DMS53 (cell line): ENCODE measurements at regions not wholly inside any gene's neighbourhood (a gene's known extent, or its start where the extent isn't known, plus 50 kb on each side); places are given as distances from the start of the nearest gene placed in this dataset.
A peak's percentile ranks its signal among the peaks of the same experiment; 100 is the strongest.

Source experiments
- DNase-seq: peaks from one replicate; lab custom pipeline; 2025; lab: John Stamatoyannopoulos, UW

DNA sequence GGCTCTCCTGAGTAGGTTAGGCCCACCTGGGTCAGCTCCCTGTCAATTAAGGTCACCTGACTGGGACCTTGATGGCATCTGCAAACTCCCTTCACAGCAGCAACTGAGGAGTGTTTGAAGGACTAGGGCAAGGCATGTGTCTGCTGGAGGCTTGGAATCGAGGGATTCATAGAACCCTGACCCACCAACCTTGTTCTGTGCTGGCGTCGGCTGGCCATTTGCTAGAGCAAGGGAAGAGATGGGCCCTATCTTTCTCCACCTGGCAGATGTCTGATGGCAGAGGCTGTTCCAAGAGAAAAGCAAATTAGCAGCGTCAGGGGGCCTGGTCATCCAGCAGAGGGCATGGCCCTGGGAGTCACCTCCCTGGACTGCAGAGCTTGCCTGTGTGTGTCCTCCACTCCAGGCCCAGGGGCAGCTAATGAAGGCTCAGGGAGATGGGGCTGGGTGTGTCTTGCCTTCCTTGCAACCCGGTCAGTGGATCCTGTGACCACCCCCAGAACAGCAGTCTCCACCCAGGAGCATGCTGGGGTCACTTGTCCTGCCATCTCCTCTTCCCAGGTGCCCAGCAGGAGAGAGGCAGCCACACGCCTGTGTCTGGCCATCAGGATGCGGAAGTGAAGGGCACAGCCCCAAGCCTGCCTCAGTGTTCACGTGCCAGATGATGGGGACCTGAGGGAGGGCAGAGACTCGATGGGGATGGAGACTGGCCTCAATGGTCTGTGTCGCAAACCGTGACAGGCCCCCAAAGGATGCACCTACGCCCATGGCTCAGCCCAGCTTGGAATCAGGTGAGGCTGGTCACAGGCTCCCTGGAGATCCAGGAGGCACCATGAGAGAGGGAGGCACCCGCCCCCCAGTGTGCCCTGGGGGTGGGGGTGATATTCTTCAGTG lies 53.9 kb downstream of the BARX1 start:
- DNase-seq, result no peak

DNA sequence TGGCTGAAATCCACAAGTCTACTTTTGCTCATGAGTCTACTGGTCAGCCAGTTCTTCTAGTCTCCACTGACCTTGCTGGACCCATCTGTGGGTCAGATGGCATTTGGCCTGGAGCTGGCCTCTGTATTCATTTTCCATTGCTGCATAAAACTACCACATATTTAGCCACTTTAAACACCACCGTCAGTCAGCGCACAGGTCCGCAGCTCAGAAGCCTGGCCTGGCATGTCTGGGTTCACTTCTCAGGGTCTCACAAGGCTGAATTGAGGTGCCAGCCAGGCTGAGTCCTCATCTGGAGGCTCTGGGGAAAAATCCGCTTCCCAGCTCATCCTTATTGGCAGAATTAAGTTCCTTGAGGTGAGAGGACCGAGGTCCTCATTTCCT lies 54.7 kb downstream of the BARX1 start:
- DNase-seq, result no peak

DNA sequence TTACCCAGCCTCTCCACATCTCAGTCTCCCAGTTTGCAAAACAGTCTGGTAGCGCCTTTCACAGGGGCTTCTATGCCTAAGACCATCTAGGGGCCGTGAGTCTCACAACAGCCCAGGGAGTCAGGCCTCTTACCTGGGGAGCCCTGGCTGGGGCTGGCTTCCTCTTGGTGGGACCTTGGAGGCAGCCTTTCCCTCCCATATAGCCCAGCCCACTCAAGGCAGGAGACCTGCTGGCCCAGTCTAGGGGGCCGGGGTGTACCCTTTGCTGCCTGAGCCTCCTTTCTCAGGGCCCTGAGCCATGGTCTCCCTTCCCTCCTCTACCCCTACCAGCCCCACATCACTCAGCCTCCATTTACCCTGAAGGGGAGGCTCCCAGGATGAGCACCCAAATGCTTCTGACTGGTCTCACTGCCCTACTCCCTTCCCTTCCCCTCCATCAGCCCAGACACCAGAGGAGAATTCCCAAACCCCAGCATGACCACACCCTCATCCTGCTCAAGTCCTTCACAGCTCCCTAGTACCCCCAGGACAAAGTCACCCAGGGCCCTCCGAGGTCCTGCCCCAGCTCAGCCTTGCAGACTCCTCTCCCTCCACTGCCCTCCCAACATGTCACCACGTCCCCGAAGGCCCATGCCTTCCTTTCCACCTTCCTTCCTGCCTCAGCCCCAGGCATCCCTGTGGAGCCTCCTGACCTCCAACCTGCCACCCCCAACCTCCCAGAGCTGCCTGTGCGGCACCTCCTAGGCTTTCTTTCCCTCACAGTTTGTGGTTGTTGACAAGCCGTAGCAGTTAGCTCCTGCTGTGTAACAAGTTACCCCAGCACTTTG lies 55.3 kb downstream of the BARX1 start:
- DNase-seq, result no peak

DNA sequence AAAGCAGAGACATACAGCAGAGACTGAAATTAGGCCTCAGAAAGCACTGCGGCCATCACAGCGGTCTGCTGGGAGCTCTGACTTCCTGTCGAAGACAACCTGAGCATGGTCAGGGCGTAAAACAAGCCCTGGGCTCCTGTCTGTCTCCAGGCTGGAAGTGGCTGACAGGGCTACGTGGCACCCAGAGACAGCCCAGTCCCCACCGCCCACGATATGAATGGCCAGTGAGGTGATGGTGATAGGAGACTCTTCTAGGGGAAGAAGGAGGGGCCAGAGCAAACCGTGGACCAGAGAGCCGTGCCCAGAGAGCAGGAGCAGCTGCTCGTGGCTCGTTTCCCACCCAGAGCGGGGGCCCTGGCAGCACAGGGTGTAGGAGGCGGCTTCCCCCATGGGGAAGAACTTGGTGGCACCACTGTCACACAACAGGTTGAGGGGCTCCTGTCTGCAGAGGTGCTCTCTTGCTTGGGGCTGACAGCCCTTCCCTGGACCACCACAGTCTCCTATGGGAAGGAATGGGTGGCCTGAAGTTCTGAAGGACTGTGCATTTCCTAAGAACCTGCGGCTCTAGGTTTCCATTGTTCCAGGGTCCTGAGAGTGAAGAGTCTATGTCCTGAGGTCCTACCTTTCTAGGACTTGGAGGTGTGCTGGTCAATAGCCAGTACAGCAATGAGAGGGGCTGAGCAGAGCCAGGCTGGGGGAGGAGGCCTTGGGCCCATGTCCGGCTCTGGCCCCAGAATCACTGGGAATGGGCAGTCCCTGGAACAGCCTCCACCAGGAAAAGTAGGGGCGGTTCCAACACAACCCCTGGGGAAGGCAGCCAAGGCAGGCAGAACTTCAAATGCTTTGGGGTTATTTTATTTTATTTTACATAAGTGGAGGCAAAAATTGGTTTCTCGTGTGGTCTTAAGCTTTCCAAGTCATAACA lies 56.4 kb downstream of the BARX1 start:
- DNase-seq, result no peak

DNA sequence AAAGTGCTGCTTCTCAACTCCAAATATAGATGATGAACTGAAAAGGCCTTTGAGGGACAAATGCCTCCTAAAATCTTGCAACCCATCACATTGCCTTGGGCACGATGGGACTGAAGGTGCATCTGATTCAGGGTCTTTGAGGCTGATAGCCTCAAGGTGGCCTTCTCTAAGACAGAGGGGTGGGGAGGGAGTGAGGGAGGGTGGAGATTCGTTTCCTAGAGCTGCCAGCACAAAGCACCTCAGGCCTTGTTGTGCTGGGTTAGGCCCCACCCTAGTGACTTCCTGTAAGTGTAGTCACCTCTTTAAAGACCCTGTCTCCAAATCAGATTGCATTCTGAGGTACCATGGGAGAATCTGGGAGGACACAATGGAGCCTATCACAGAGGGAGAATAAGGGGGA lies 57.1 kb downstream of the BARX1 start:
- no peak for DNase-seq

DNA sequence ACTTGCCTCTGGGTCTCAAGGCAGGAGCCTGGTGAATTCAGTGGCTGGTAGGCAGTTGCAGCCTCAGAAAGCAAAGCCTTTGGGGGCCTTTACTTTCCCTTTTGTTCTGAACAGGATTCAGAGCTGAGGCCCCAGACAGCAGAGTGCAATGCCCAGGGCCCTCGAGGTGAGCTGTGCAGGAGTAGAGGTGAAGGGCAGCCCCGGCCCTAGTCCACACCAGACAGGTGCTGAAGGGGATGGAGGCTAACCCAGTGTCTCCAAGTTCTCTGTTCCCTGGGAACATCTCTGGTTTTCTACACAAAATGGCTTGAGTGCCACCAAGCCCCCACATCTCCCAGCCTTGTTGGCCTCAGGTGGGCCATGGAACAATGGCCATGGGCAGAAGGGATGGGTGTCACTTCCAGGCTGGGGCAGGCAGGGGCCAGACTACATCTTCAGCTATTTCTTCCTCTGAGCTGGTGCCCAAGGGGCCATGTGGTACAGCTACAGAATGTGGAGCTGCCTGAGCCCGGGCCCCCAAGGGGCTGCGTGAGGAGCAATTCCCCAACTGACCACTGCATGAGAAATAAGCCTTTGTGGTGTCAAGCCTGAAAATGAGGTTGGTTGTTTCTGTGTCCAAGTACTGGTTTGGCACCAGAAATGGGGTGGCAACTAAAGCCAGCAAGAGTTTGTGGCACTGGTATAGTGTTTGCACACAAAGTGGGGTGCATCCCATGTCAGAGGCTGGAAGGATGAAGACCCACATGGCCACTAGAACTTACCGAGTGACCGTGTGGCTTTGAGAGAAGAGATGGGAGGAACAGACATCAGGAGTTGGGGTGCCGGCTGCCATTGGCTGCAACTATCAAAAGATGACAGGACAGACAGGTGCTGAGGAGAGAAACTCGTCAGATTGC lies 57.8 kb downstream of the BARX1 start:
- no peak for DNase-seq

DNA sequence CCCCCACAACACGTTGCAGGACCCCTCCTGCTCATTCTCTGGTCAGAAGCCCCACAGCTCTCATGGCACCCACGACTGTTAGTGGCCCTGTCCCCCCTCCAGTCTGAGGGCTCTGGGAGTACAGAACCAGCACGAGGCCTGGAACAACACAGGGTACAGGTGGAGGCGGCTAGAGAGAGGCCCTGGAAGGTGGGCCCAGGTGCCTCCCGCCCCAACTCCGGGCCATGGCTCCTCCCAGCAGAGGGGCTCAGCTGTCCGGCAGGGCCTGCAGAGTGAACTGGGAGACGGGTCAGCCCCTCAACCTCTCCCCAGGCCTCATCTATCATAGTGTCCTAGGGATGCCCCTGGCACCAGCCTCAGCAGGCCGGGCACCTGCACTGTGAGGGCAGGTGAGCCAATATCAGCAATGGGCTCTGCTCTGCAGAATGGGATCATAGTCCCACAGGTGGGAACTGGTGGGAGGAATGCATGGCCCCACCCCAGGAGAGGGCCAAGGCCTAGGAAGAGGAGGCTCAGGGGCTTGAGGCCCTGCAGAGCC lies 58.6 kb downstream of the BARX1 start:
- DNase-seq, result no peak

DNA sequence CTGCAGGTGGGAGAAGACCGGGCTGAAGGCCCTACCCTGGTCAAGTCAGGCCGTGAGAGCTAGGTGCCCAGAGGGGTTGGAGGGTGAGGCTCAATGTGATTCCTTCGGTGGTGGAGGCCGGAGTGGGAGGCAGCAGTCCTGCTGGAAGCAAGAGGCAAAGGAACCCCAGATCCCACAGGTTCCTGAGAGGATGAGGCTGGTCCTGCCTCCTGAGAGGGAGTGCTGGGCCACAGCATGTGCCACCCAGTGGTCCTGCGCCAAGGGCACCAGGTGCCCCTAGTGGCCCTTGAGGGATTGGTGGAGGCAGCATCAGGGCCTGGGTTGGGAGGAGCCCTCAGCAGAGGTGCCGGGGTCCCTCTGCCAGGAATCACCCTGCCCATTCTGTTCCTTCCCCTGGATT lies 59.1 kb downstream of the BARX1 start:
- DNase-seq, result no peak

DNA sequence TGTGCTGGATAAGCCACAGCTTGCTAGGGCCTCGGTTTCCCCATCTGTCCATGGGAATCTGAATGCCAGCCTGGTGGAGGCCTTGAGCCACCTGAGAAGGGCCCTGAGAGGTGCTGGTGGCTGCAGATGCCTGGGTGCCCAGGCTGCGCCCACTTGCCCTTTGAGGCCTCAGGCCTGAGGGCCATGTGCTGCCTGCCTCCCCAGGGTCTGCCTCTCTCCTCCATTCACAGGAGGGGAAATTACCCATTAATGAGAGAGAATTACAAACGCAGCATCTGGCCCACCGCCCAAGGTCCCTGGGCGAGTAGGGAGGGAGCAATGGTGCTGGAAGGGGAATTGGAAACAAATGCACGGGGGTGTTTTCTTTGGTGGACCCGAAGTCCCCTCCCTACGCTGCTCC lies 59.6 kb downstream of the BARX1 start:
- no peak for DNase-seq

DNA sequence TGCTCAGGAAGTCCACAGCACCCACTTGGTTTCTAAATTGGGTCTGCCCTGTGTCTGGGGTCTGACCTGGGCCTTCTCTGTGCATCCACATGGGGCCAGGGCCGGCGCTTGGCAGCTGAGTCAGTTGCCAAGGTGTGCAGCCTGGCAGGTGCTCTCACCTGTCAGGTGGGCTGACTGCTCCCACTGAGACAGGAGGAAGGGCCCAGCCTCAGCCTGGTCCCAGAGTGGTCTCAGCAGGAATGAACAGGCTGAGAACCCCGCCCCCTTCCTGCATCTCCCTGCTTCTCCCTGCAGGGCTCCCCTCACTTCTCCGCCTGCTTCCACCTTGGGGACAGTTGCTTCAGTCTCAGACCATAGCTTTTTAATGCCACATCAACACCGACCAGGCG lies 60.5 kb downstream of the BARX1 start:
- peak; percentile 43 for DNase-seq

DNA sequence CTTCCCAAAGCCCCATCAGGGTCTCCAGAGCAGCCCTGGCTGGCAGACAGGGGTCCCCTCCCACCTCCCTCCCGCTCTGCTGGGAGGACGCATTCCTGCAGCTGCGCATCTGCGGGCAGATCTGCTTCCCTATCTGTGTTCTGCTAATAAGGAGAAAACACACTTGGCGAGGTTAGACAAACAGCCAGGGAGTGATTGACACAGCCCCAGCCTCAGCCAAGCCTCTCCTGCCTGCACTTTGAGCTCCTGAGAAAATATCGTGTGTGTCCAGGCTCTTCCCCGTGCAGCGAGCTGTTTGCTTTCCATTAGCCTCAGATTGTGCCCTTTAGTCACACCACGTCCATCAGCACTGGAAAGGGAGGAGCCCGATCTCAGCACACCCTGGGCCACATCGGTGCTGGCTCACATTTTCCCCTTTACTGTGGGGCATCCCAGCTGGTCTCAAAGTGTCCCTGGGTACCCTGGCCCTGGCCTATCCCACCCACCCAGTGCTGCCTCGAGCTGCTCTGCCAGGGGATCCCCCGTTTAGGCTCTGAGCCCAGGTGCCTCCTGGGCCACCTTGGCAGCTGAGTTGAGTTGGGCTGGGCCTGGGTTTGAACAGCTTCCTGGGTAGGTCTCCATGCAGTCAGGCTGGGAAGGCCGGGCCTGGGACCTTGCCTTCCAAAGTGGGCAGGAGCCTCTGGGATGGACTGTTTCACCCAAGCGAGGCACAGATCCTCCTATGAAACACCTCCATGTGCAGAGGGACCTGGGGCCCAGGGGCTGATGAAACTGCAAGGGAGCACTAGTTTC lies 61.1 kb downstream of the BARX1 start:
- DNase-seq, result peak; percentile 92

DNA sequence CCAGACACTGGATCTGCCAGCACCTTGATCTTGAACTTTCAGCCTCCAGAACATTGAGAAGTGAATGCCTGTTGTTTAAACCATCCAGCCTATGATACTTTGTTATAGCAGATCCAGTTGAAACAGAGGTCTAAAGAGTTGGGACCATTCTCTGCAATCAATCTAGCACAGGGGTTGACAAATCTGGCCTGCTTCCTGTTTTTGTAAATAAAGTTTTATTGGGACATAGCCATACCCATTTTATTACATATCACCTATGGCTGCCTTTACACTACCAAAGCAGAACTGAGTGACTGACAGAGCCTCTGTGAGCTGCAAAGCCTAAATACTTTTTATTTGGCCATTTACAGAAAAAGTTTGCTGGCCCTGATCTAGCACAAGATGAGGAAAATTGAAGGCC lies 62.0 kb downstream of the BARX1 start:
- DNase-seq, result no peak

DNA sequence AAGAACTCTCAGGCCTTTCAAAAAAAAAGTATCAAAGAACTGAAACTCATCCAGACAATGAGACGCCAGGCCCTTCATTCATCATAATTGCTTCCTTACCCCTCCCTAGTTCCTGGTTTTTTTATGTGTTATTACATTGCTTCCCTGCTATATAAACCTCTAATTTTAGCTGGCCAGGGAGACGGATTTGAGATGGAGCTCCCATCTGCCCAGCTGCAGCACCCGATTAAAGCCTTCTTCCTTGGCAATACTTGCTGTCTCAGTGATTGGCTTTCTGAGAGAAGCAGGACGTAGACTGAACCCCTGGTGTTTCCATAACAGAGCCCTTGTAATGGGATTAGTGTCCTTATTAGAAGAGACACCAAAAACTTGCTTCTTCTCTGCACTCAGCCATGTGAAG lies 62.4 kb downstream of the BARX1 start:
- no peak for DNase-seq

DNA sequence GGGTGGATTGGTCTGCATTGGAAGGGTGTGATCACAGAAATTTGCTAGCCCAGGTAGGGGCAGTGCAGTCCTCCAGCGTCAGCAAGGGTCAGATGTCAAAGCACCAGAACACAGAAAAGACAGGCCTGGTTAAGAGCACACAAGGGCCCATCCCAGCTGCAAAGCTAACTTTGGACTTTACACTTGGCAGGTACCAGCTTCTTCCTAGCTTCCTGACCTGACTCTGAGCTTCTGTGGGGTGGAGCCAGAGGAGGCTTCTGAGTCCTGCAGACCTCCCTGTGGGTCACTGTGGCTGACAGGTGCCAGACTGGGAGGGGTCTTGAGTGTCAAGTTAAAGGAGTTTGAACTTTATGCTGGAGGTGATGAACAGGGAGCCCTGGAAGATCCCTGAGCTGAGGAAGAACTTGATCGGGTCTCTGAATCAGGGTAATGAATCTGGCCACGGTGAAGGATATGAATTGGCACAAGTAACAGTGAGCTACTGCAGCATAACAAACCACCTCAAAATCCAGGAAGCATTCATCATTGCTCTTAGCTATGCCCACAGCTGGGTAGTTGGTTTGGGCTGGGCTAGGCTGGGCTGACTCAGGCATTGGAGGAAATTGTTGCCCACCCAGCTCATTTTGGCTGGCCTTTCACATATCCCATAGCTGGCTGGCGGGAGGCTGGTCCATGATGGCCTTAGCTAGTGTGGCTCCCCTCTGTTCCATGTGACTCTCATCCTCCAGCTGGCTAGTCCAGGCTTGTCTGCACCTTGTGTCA lies 63.4 kb downstream of the BARX1 start:
- no peak for DNase-seq

DNA sequence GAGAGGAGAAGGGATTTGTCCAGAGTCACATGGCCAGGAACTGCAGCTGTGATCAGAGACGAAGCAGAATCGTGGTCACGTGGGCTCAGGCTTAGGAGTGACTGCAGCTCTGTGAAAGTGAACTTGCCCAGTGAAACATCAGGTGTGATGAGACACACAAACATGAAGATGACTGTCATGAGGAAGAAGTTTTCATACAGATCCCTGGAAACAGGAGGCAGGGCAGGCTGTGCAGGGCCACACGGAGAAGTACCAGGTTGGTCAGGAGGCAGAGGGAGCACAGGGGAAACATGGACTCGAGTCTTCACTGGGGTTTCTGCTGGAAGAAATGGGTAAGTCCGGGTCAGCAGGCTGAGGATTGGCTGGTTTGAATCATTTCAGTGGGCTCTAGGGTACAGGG lies 64.1 kb downstream of the BARX1 start:
- DNase-seq, result no peak

DNA sequence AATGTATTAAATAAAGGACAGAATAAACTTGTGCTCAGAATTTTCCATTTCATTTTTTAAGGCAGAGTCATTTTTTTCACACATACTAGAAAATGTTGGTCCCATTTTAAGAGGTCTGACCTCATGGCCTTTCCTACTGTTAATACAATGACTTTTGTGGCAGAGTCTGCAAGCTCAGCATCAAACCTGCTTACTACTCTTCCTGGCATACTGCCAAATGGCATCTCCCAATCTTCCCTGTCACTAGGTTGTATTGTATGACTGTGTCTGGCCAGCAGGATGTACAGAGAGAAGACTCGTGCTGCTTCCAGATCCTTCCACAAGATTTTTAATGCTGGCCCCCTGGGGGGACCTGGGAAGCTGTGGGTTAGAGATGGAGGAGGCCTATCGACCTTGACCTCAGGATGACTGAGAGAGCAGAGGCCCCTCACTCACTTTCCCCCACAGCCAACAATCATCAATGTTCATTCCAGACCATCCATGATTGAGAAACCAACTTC lies 64.7 kb downstream of the BARX1 start:
- peak; percentile 45 for DNase-seq

DNA sequence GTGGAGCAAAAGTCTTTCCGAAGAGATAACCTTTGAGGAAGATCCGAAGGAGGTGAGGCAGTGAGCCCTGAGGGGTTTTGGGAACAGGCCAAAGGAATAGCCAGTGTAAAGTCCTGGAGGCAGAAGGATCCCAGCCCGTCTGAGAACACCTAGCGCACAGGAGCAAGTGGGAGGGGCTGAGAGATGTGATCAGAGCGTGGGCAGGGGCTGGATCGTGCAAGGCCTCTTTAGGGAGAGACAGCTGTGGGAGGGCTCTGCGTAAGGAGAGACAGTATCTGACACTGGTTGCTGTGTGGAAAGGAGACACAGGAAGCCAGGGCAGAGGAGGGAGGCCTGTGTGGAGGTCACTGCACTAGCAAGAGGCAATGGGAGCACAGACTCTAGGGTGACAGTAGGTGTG lies 68.2 kb downstream of the BARX1 start:
- no peak for DNase-seq

DNA sequence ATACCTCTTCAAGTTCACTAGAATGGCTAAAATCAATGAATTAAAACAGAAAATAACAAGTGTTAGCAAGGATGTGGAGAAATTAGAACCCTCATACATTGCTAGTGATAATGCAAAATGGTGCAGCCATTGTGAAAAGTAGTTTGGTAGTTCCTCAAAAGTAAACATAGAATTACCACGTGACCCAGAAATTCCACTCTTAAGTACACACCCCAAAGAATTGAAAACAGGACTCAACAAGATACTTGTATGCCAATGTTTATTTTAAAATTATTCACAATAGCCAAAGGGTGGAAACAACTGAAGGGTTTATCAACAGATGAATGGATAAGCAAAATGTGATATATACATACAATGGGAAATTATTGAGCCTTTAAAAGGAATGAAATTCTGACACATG lies 70.3 kb downstream of the BARX1 start:
- DNase-seq, result peak; percentile 46
